Stimulated activated CD8-positive, alpha-beta memory T cell treated with anti-CD3 and anti-CD28 coated beads, Interleukin-12 subunit alpha, Interleukin-12 subunit beta, amount 100 ng/mL, for 4 hours (primary cell): ENCODE measurements at regions not wholly inside any gene's neighbourhood (a gene's known extent, or its start where the extent isn't known, plus 50 kb on each side); places are given as distances from the start of the nearest gene placed in this dataset.

Experiments
- DNase-seq: peaks from one replicate; pipeline ENCODE4 v3.0.0-alpha.2; 2020; ENCODE audit warnings: low read depth

DNA sequence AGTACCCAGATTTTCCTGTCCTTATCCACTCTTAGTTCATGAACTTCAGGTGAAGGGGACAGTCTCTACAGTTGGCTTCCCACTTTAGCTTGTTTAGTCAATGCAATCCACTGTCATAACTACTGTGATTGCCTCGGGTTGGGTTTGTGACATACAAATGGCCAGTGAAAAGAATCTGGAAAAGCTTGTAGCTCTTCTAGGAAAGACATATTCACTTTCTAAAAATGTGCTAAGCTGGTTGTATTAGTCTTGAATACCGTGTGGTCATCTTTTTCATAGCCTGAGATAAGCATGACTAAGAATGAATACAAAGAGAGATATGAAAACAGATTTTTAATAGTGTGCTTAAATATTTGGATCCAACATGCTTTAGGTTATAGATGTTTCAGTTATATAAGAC, 1443.5 kb upstream of the IGFBP7 start:
- no peak for DNase-seq

DNA sequence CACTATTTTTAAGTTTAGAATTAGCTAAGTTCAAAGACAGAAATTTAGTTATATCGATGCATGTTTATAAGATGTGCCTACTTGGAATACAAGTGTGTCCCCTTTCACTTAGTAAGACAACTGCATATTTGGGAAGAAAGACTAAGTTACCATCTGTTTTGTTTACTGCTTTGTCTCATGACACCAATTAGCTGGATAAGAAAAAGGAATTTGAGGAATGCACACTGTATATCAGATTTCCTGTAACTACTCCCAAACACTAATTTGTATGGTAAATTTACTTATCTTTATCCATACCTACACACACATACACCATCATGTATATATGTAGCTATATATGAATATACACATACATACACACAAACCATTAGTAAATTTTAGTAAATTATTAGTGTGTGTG, 1442.8 kb upstream of the IGFBP7 start:
- no peak for DNase-seq

DNA sequence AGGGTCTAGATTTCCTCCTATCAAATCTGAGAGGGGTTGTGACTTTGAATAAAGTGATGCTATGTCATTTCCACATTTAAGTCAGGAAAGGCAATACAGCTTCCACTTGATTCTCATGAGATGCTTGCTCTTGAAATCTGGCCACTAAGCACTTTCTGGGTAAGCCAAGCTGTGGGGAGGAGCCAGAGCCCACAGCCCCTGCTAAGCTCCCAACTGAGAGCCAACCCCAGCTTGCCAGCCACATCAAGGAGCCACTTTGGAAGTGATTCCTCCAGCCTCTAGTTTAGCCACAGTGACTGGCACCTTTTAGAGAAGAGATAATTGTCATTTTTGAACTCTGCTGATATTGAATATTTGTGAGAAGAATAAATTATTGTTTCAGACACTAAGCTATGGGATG, 1441.5 kb upstream of the IGFBP7 start:
- no peak for DNase-seq

DNA sequence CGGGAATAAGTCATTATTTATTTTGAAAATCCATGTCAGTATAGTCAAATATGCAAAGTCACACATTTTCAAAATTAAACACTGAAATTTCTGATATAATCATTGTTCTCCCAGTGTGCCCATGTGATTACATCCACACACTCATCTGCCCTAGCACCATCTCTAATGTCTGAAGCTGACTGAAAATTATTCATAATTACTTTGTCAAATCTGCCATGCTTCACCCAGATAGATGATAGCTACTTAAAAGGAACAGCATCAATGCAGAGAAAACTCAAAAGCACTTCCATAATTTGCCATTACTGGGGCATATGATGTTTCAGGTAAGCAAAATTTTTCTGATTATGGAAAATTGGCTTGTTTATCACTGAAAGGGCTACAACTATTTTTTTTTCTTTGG, 1433.3 kb upstream of the IGFBP7 start:
- no peak for DNase-seq

DNA sequence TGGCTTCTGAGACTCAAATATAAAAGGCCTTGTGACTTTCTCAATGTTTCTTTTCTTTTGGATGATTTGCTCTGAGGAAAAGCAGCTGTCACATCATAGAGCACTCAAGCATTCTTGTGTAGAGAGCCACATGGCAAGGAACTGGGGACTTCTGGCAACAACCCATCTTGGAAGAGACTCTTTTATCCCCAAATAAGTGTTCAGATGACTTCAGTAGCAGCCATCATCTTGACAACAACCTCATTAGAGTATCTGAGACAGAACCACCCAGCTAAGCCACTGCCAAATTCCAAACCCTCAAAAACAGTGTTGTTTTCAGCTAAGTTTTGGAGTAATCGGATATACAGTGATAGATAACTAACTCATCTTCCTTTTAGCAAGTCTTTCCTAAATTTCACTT, 1431.7 kb upstream of the IGFBP7 start:
- DNase-seq: no peak

DNA sequence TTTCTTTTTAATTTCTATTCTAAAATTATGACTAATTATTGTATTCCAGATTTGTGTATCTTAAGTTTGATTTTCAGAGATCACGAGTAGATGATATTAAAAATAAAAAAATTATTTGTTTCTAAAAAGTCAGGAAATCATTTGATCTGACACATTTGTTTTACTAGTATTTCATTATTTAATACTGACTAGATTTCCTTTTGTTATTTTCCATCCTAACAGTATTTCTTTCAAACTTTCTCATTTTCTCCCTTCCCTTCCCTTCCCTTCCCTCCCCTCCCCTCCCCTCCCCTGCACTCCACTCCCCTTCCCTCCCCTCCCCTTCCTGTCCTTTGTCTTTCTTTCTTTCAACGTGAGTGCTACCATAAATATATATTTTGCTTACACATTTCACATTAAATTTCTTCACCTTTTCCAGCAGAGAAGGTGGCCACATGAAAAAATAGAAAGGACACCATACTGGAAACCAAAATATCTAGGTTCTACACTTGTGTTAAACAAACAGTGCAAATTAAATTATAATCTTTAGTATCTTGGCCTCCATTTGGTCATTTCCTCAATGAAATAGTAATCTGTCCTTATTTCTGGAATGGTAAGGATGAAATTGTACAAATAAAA, 1412.7 kb upstream of the IGFBP7 start:
- DNase-seq: no peak

DNA sequence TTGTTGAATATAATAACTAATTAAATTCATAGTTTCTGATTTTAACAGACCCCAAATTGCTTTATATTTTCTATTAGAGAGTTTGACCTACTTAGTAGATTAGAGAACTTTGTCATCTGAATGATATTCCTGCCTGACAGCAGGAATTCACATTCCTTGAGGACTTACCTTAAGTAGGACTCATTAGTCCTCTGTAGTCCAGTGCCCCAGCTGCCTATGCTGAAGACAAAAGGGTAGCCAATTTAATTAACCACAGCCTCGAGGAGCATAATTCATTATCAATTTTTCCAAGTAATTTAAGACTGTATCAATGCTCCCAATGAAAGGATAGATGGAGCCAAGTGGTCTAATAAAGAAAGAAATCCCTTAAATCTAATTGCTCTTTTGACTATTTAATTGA, 1405.0 kb upstream of the IGFBP7 start:
- DNase-seq: no peak

DNA sequence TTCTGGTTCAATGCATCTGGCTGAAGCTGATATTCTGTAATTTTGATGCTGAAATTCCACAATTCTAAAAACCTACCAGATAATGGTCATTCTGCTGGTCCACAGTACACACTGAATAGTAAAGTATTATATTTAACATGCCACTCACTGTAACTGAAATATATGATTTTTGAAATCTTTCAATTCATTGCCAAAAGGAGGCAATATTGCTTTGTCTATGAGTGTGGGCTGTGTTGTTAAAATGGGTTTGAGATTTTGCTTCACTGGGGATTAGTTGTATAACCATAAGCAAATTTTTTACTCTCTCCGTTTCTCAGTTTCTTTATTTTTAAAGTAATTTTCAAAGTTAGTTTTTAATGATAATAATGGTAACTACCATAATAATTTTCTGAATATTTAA, 1404.1 kb upstream of the IGFBP7 start:
- no peak for DNase-seq

DNA sequence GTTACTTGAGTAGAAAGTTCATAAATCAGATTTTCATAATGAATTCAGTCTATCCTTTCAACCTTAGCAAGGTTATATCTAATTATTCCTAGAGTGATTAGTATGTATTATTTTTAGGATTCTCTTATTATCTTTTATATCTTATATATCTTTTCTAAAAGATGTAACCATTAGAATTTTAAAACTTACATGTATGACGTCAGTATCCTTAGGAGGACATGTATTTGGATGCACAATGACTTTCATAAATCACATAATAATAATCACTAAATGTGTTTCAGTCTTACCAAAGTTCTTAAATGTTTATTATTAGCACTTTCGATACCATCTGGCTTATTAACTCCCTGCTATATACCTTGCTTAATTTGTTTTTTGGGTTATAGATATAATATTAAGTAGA, 1400.5 kb upstream of the IGFBP7 start:
- DNase-seq: no peak

DNA sequence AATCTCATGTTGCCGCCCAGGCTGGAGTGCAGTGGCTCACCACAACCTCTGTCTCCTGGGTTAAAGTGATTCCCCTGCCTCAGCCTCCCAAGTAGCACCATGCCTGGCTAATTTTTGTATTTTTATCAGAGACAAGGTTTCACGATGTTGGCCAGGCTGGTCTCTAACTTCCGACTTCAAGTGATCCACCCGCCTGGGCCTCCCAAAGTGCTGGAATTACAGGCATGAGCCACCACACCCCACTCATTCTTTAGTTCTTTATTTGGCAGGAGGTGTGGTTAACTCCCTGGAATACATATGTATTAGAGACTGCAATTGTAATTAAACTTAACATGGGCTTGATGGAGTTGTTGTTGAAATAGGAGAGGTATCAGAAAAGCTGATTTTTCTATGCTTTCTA, 1396.9 kb upstream of the IGFBP7 start:
- no peak for DNase-seq

DNA sequence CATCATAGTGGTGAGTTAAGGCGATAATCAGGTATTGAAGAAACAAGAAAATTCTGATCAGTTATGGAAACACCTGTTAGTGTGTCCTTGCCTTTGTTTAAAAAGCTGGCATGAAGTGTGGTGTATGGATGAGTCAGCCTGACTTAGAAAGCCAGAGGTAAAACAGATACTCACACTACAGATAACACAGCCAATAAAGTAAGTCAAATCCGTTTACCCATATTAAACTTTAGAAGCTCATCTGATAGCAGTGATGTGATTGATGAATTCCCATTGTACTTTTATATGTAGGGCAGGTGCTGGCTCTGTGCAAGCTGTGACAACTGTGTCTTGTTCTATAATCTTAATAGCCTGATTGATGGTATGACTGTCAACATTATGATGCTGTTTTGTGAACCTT, 1392.7 kb upstream of the IGFBP7 start:
- DNase-seq: no peak

DNA sequence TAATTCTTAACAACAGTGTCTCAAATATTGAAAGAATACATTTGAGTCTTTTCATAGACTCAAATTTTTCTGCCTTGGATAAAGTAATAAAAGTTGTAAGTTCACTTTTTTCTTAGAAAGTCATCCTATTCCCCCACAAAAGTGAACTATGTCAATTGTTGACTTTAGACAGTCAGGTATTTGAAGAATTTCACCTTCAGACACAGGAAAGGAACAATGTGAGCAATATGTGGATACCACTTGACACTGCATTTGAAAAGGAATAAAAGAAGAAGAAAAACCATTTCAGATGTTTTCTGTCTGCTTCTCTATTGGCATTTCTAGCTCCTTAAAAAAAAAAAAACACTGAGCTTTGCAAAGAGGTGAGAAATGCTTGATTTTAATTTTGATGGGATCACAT, 1389.0 kb upstream of the IGFBP7 start:
- DNase-seq: no peak

DNA sequence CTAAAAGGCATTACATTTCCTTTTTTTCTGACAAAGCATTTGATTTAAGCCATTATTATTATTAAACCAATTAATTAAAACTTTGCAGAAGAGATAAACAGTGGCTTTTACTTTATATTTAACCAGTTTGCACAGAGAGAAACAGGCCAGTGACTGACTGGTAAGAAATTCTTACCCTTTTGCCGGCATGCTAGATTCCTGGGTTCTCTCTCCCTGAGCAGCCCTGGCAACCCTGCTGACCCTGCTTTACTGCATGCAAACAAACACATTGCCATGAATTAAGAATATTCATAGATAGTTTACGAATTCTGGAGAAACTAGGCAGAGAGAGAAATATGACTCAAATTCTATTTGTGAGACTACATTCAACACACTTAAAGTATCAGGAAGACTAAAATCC, 1381.4 kb upstream of the IGFBP7 start:
- no peak for DNase-seq

DNA sequence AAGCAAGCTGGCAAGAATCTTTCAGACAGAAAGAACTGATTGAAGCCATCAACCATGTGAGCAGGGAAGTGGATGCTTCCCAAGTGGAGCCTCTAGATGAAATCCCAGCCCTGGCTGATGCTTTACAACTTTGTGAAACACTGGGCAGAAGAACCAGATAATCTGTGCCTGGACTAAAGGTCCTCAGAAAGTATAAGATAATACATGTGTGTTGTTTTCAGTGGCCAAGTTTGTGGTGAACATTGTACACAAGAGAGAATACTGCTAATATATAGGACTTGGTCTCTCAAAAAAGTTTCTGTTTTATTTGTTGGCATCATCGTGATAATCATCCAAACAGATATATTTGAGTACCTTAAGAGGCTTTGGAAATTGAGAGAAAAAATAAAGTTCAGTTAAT, 1367.8 kb upstream of the IGFBP7 start:
- DNase-seq: no peak

DNA sequence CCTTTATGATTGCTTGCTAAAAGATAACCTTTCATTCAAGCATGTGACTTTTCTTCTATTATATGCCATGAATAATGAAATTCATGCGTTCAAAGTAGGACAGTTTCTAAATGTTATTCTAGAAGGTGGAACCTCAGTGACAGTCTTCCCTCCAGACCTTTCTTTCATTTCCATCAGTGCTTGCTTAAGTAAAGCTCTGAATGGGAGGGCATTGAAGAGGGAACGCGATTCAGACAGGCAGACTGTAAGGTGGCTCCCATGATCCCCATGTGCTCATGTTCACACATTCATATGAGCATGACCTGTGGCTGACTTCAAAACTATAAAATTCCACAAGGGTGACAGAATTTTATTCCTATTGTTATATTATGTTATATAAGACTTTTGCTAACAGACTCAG, 1367.3 kb upstream of the IGFBP7 start:
- DNase-seq: no peak

DNA sequence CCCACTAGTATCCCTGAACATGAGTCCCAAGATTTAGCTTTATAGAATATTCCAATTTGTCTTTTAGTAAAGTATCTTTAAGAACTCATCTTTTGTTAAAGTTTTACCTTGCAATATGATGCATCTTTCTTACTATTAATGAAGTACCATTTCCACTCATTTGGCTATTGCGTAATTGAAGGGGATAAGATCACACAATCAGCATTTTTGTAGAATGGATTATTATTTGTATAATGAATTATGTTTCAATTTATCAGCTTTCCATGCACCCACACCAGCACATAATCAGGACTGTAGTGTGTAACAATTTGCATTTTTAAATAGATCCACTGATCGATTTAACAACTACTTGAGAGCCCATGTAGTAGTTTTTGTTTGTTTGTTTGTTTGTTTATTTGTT, 1364.9 kb upstream of the IGFBP7 start:
- DNase-seq: no peak

DNA sequence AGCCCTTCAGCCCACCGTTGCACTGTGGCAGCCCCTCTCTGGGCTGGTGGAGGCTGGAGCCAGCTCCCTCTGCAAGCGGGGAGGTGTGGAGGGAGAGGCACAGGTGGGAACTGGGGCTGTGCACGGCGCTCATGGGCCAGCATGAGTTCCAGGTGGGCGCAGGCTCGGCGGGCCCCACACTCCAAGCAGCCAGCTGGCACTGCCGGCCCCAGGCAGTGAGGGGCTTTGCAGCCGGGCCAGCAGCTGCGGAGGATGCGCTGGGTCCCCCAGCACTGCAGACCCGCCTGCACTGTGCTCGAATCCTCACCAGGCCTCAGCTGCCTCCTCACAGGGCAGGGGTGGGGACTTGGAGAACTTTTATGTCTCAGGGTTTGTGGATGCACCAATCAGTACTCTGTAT, 1354.8 kb upstream of the IGFBP7 start:
- no peak for DNase-seq

DNA sequence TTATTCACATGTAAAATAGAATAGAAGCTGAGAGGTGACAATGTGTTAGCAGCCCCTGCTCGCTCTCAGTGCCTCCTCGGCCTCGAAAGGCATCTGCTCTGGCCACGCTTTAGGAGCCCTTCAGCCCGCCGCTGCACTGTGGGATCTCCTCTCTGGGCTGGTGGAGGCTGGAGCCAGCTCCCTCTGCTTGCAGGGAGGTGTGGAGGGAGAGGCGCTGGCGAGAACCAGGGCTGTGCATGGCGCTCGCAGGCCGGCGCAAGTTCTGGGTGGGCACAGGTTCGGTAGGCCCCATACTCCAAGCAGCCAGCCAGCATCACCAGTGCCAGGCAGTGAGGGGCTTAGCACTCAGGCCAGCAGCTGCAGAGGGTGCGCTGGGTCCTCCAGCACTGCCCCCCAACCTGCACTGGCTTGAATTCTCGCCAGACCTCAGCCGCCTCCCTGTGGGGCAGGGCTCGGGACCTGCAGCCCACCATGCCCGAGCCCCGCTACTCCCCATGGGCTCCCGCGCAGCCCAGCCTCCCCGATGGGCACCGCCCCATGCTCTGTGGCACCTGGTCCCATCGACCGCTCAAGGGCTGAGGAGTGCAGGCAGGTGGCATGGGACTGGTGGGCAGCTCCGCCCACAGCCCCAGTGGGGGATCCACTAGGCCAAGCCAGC, 1346.7 kb upstream of the IGFBP7 start:
- no peak for DNase-seq

DNA sequence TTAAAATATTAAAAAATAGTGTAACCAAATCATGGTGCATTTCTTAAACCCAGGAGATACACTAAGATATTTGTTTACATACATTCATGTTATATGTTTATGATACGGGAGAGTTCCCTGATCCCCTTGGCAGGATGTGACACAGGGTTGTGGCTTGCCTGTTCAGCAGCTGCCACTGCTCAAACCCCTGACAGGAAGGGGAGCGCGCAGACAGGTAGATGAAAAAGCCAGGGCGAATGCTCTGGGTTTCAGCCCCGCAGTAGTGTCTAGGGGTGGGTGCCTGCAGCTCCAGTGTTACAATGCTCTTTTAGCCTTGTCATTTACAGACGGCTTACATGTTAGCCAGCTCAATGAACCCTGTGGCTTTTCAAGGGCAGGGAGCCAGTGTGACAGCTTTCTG, 1343.8 kb upstream of the IGFBP7 start:
- no peak for DNase-seq

DNA sequence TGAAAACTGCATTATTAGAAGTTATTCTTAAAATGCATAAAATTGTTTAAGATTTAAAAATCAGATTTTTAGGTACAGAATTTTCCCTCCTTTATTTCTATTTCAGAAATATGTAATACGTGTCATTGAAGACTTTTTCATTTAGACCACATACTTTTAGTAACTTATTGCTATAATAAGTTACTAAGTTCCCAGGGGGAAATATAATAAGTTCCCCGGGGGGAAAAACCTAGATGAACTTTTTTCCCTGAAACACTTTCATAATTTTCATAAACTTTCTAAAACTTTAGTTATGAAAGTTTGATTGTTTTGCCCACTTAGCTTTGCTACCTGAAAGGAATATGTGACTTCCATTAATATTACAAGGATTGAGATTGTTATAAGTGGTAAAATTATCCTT, 1341.5 kb upstream of the IGFBP7 start:
- DNase-seq: no peak

DNA sequence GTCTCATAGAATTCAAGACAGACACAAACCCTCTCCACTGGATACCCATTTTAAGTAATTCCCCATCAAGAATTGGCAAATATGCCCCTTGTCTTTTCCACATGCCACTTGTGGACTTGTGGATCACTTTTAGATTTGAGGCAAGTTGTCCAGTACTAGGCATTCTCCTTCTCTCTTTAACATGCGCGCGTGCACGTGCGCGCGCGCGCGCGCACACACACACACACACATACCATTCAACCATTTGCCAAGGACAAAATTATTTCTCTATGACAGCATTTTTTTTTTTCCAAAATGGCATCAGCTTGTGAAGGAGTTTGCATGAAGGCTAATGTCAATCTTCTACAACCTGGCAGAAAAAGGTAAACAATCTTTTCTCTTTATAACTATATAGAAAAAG, 1325.7 kb upstream of the IGFBP7 start:
- no peak for DNase-seq

DNA sequence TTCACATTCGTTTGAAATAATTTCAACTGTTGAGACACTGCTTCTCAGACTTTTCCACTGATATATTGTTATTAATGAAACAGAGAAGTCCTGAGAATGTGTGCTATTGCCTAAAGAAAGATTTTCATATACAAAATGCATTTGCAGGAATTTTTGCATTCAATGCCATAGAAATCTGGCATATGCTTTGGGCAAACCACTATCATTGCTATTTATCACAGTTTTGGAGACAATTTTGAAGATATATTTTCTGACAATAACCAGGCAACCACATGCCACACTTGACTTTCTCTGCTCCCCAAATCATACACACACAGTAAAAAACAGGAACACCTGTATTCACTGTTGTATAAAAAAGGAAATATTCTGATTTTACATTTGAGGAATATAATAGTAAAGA, 1303.7 kb upstream of the IGFBP7 start:
- DNase-seq: no peak

DNA sequence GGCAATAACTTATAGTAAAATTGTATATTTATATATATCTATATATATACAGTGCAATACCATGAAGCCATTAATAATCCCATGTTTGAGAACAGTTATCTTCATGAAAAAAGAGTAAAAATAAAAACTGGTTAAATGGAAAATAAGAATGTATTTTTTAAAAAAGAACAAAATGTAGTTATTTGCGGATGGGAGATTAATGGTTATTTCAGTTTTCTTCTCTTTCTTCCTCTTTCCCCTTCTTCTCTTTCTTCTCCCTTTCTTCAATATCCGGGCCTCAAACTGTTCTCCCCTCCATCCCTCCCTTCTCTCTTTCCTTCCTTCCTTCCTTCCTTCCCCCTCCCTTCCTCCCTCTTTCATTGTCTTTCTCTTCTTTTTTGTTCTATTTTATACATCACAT, 1301.7 kb upstream of the IGFBP7 start:
- DNase-seq: no peak

DNA sequence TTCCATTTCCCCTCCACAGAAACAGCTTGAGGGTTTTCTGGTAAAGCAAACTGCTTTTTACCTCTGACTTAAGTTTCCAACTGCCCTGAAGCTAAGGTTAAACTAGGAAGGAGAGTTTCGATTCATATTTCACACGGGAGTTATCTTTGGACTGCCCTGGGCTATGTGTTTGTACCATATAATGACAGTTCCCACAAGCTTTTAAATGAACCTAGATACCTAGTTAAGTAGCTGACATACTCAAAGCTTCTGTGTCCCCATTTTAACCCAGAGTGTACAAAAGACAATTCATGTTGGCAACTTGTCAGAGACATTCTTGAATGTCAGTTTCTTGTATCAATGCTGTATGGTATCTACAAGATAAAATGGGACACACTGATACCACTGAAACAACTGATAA, 1296.6 kb upstream of the IGFBP7 start:
- no peak for DNase-seq

DNA sequence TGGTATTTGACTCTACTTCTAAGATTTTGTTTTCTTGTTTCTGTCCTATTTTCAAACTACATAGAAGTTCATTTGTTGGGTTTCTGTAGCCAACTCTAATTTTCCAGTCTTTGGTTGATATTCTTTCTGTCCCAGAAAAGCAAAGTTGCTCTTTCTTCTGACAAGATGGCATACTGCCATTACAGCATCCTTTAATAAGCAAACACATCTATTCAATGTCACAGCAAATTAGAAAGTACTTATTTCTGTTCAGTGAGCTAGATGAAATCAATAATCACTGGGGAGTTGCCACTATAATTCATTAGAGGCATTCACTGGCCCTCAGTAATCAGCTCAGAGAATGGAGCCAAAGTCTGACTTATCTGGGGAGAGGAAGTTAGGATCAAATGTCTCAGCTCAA, 1258.0 kb upstream of the IGFBP7 start:
- DNase-seq: no peak
